Caco-2 (cell line): ENCODE measurements at regions not wholly inside any gene's neighbourhood (a gene's known extent, or its start where the extent isn't known, plus 50 kb on each side); places are given as distances from the start of the nearest gene placed in this dataset.
A peak's percentile ranks its signal among the peaks of the same experiment; 100 is the strongest.
"Not testable (repeated sequence)": the region's sequence is repeated elsewhere in the genome, so short reads cannot be mapped to it uniquely, and the experiment has no call there.

Experiments used
- BruUV-seq: library from RNA; stranded (reverse); fragments of 400-500 nt; replicated peaks from 2 replicates; lab custom pipeline; 2021; lab: Mats Ljungman, UMichigan
- CTCF ChIA-PET: fragments of 300-600 bp; sonication (Branson Sonifier 250); formaldehyde crosslinking; loops from one replicate; lab custom pipeline; 2022; ENCODE audit warnings: antibody characterized with exemption; lab: Charles Lee
- POLR2A ChIA-PET: fragments of 300-600 bp; sonication (Branson Sonifier 250); formaldehyde crosslinking; loops from one replicate; lab custom pipeline; 2022; ENCODE audit warnings: antibody characterized with exemption; lab: Charles Lee
- DNase-seq, 2 experiments: peaks; one replicate each; pipeline versions ENCODE4 v3.0.0 to v3.0.0-alpha.2; 2020 to 2022
- H3K27me3 ChIP-seq: replicated peaks from 2 replicates; pipeline ENCODE4 v1.6.0; 2011; ENCODE audit warnings: low read length; ENCODE audit not compliant: control insufficient read depth, insufficient read depth
- H3K36me3 ChIP-seq: 2 replicates; pipeline ENCODE4 v1.5.1; 2011; ENCODE audit warnings: low read length; ENCODE audit not compliant: control insufficient read depth, insufficient read depth
- H3K4me1 ChIP-seq: fragments of 250-450 bp; sonication (Bioruptor Pico); 2 replicates; pipeline ENCODE4 v1.5.1; 2020; ENCODE audit warnings: mild to moderate bottlenecking
- H3K4me3 ChIP-seq: 2 replicates; pipeline ENCODE4 v1.5.1; 2011; ENCODE audit warnings: low read depth, mild to moderate bottlenecking, control low read depth, low read length
- H3K9me3 ChIP-seq: fragments of 250-450 bp; sonication (Bioruptor Pico); 2 replicates; pipeline ENCODE4 v1.5.1; 2020; ENCODE audit warnings: mild to moderate bottlenecking, moderate library complexity
- H3K27ac Mint-ChIP-seq: one replicate; pipeline ENCODE4 v1.8.0; 2022; ENCODE audit warnings: mixed read lengths; ENCODE audit not compliant: unreplicated experiment
- H3K27me3 Mint-ChIP-seq: one replicate; pipeline ENCODE4 v1.8.0; 2022; ENCODE audit warnings: mixed read lengths; ENCODE audit not compliant: insufficient read depth, unreplicated experiment
- H3K36me3 Mint-ChIP-seq: one replicate; pipeline ENCODE4 v1.8.0; 2022; ENCODE audit warnings: mild to moderate bottlenecking, mixed read lengths; ENCODE audit not compliant: insufficient read depth, unreplicated experiment
- H3K4me1 Mint-ChIP-seq: one replicate; pipeline ENCODE4 v1.8.0; 2022; ENCODE audit warnings: low read depth, mixed read lengths; ENCODE audit not compliant: unreplicated experiment
- H3K4me3 Mint-ChIP-seq: one replicate; pipeline ENCODE4 v1.8.0; 2022; ENCODE audit warnings: mild to moderate bottlenecking, moderate library complexity, mixed read lengths; ENCODE audit not compliant: unreplicated experiment
- H3K9me3 Mint-ChIP-seq: one replicate; pipeline ENCODE4 v1.8.0; 2022; ENCODE audit warnings: mixed read lengths; ENCODE audit not compliant: unreplicated experiment
- intact Hi-C: fragments of 100-400 bp; cut with micrococcal nuclease; formaldehyde crosslinking; loops from one replicate; pipeline ENCODE4 v1.10.0; 2022; ENCODE audit not compliant: unreplicated experiment
- TF ChIP-seq, protein P1 (sequence below), 2 experiments: fragments of 200-600 bp in 1 of 2; IDR thresholded peaks; 1 replicate in 1 of 2; 2 replicates in 1 of 2; pipeline versions ENCODE4 v1.5.1 to v1.8.0; 2011 to 2022; ENCODE audit warnings: antibody characterized with exemption in 1 of 2, control low read depth in 1 of 2, inconsistent platforms in 1 of 2, low read depth in 1 of 2, low read length in 1 of 2, mild to moderate bottlenecking in 1 of 2, moderate library complexity in 1 of 2; ENCODE audit not compliant: insufficient read depth in 1 of 2, severe bottlenecking in 1 of 2, unreplicated experiment in 1 of 2

DNA sequence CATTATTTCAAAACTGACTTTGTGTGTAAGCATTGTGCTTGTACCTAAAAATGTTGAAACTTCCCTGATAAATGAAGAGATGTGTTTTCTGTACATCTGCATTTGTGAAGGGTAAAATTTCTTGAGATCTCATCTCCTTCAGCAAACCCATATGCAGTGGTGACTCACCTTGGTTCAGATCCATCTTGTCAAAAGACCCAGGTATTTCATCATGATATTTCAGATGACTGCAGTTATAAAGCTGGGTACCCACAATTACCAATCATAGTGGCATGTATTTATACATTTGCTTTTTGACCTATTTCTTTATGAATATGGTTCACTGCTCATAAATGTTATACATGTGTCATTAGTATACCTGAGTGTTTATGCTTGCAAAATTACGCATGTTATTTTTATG, 1213.6 kb downstream of the GALC start:
- no peak overlapping the region for H3K4me3 Mint-ChIP-seq
- no peaks in the 10 kb centered on the region for H3K36me3 Mint-ChIP-seq
- no peak overlapping the region for H3K27ac Mint-ChIP-seq
- 0 out of 2 replicates have a peak, but pooled peaks cover 7% of the 10 kb centered on the region for H3K4me1 ChIP-seq
- POLR2A ChIA-PET = no interaction called here
- no TSS peak for BruUV-seq
- TF ChIP-seq, protein P1, sequence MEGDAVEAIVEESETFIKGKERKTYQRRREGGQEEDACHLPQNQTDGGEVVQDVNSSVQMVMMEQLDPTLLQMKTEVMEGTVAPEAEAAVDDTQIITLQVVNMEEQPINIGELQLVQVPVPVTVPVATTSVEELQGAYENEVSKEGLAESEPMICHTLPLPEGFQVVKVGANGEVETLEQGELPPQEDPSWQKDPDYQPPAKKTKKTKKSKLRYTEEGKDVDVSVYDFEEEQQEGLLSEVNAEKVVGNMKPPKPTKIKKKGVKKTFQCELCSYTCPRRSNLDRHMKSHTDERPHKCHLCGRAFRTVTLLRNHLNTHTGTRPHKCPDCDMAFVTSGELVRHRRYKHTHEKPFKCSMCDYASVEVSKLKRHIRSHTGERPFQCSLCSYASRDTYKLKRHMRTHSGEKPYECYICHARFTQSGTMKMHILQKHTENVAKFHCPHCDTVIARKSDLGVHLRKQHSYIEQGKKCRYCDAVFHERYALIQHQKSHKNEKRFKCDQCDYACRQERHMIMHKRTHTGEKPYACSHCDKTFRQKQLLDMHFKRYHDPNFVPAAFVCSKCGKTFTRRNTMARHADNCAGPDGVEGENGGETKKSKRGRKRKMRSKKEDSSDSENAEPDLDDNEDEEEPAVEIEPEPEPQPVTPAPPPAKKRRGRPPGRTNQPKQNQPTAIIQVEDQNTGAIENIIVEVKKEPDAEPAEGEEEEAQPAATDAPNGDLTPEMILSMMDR (IDR thresholded peaks at IDR 0.05; ENCODE audit: insufficient read depth in 1 of 2, low read depth in 1 of 2, low read length in 1 of 2, severe bottlenecking in 1 of 2, unreplicated experiment in 1 of 2) = no peak
- no peak overlapping the region for H3K4me3 ChIP-seq
- H3K27me3 ChIP-seq = no peaks in the 10 kb centered on the region
- no peak for DNase-seq
- CTCF ChIA-PET = no interaction called here
- intact Hi-C loops = no loop called here
- H3K9me3 Mint-ChIP-seq = peaks cover 16% of the 10 kb centered on the region
- no peaks in the 10 kb centered on the region for H3K36me3 ChIP-seq
- H3K9me3 ChIP-seq = no peaks in the 10 kb centered on the region
- peaks cover 7% of the 10 kb centered on the region for H3K4me1 Mint-ChIP-seq
- no peaks in the 10 kb centered on the region for H3K27me3 Mint-ChIP-seq

DNA sequence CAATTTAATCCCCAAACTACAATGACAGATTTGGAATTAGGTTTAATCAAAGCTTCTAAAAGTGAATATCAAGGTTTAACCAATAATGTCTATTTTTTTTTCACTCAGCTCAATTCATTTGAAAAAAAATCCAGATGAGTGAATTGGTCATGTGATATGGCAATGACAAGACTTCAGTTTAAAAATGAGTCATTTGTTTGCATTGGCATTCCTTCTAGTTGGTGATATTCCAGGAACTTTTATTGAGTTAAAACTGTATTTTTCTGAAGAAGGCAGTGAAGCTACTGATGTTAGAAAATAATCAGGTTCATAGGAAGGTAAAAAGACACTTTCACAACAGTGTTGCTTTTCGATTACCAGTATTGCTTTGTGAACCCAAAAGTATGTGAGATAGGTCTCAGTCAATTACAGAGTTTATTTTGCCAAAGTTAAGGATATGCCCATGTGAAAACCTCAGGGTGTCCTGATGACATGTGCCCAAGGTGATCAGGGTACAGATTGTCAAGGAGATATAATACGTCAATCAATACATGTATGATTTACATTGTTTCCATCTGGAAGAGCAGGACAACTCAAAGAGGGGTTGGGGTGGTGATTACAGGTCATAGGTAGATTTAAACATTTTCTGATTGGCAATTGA, 1214.9 kb downstream of the GALC start:
- TF ChIP-seq, protein P1 (IDR thresholded peaks at IDR 0.05; ENCODE audit: insufficient read depth in 1 of 2, low read depth in 1 of 2, low read length in 1 of 2, severe bottlenecking in 1 of 2, unreplicated experiment in 1 of 2) = no peak
- intact Hi-C loops = no loop called here
- H3K4me1 Mint-ChIP-seq = peaks cover 7% of the 10 kb centered on the region
- H3K4me3 Mint-ChIP-seq = no peak overlapping the region
- no peaks in the 10 kb centered on the region for H3K27me3 ChIP-seq
- H3K36me3 Mint-ChIP-seq = no peaks in the 10 kb centered on the region
- peaks cover 16% of the 10 kb centered on the region for H3K9me3 Mint-ChIP-seq
- H3K27me3 Mint-ChIP-seq = no peaks in the 10 kb centered on the region
- CTCF ChIA-PET = no interaction called here
- 0 out of 2 replicates have a peak, but pooled peaks cover 7% of the 10 kb centered on the region for H3K4me1 ChIP-seq
- no peaks in the 10 kb centered on the region for H3K36me3 ChIP-seq
- peak overlapping the region; percentile 64 for H3K27ac Mint-ChIP-seq
- H3K4me3 ChIP-seq = no peak overlapping the region
- no peak for DNase-seq
- no TSS peak for BruUV-seq
- no peaks in the 10 kb centered on the region for H3K9me3 ChIP-seq
- POLR2A ChIA-PET = no interaction called here

DNA sequence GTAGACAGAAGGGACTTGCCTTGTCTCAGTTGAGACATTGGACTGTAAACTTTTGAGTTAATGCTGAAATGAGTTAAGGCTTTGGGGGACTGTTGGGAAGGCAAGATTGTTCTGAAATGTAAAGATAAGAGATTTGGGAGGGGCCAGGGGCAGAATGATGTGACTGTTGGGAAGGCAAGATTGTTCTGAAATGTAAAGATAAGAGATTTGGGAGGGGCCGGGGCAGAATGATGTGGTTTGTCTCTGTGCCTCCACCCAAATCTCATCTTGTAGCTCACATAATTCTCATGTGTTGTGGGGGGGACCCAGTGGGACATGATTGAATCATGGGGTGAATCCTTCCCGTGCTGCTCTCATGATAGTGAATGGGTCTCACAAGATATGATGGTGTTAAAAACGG, 1217.1 kb downstream of the GALC start:
- H3K4me3 Mint-ChIP-seq, H3K27ac Mint-ChIP-seq, CTCF ChIA-PET, DNase-seq, POLR2A ChIA-PET, H3K36me3 ChIP-seq, H3K4me1 Mint-ChIP-seq, H3K27me3 ChIP-seq, H3K4me1 ChIP-seq, H3K9me3 ChIP-seq, H3K36me3 Mint-ChIP-seq, H3K27me3 Mint-ChIP-seq, BruUV-seq, H3K4me3 ChIP-seq, intact Hi-C loops: not testable (repeated sequence)
- H3K9me3 Mint-ChIP-seq = peaks cover 26% of the 10 kb centered on the region
